ENCODE measurements at regions not wholly inside any gene's neighbourhood (a gene's known extent, or its start where the extent isn't known, plus 50 kb on each side); places are given as distances from the start of the nearest gene placed in this dataset.

DNA sequence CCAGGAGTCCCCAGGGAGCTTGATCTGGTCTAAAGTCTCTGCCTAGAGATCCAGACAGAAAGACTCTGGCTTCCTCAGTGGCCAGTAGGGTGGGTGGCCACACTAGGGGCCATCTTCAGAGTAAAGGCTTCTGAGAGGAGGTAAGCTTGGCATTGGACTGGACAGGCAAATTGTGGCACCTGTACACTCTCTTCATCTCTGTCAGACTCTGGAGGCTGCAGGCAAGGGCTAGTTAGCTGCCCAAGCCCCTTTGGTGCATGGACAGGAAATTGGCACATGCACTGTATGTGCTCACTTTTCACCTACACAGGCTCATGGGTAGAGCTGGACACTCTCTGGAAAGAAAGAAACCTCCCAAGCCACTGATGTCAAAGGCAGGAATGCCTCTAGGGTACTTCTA lies 142.8 kb downstream of the PJA1 start:
- Histone ChIP-seq H3K27ac (ENCODE audit: low read depth in 1 of 2, low read length in 1 of 2) (no peak overlapping the region), H3K27me3 (ENCODE audit: control insufficient read depth in 3 of 3, insufficient read depth in 3 of 3, low read length in 2 of 3) (no peaks in the 10 kb centered on the region), H3K9me3 (ENCODE audit: control insufficient read depth in 4 of 4, insufficient read depth in 3 of 4, low read length in 3 of 4) (peaks cover 0 to 2% (median 0%) of the 10 kb centered on the region in 4 donors), H3K36me3 (ENCODE audit: control insufficient read depth in 4 of 4, insufficient read depth in 4 of 4, low read length in 4 of 4) (no peaks in the 10 kb centered on the region), H3K4me3 (no peak overlapping the region), H3K4me1 (ENCODE audit: control insufficient read depth in 5 of 5, insufficient read depth in 5 of 5, low read length in 5 of 5) (peaks cover 0 to 22% (median 6%) of the 10 kb centered on the region in 5 donors), H3K9ac (ENCODE audit: insufficient read depth in 1 of 2, low read length in 2 of 2) (no peak overlapping the region)
- ATAC-seq (ENCODE audit: insufficient read depth, low FRiP score) (no peak), DNase-seq (no peak)
- TF ChIP-seq, protein P1, sequence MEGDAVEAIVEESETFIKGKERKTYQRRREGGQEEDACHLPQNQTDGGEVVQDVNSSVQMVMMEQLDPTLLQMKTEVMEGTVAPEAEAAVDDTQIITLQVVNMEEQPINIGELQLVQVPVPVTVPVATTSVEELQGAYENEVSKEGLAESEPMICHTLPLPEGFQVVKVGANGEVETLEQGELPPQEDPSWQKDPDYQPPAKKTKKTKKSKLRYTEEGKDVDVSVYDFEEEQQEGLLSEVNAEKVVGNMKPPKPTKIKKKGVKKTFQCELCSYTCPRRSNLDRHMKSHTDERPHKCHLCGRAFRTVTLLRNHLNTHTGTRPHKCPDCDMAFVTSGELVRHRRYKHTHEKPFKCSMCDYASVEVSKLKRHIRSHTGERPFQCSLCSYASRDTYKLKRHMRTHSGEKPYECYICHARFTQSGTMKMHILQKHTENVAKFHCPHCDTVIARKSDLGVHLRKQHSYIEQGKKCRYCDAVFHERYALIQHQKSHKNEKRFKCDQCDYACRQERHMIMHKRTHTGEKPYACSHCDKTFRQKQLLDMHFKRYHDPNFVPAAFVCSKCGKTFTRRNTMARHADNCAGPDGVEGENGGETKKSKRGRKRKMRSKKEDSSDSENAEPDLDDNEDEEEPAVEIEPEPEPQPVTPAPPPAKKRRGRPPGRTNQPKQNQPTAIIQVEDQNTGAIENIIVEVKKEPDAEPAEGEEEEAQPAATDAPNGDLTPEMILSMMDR (IDR thresholded peaks at IDR 0.05; ENCODE audit: control extremely low read depth, extremely low read depth): no peak

- DNase-seq (peak in 1 of 3 donors; percentile 11), ATAC-seq (ENCODE audit: insufficient read depth, low FRiP score) (no peak)
- H3K27ac ChIP-seq (ENCODE audit: low read depth in 1 of 2, low read length in 1 of 2): no peak overlapping the region
- no peaks in the 10 kb centered on the region for H3K36me3 ChIP-seq (ENCODE audit: control insufficient read depth in 4 of 4, insufficient read depth in 4 of 4, low read length in 4 of 4)
- no peaks in the 10 kb centered on the region for H3K27me3 ChIP-seq (ENCODE audit: control insufficient read depth in 3 of 3, insufficient read depth in 3 of 3, low read length in 2 of 3)
- WGBS, 2 donors: 69 to 75% methylated on average over 8 to 10 of the region's 10 CpGs
- no peak overlapping the region for H3K4me3 ChIP-seq
- H3K9ac ChIP-seq (ENCODE audit: insufficient read depth in 1 of 2, low read length in 2 of 2): no peak overlapping the region
- peaks cover 0 to 20% (median 0%) of the 10 kb centered on the region in 5 donors for H3K4me1 ChIP-seq (ENCODE audit: control insufficient read depth in 5 of 5, insufficient read depth in 5 of 5, low read length in 5 of 5)
- TF ChIP-seq, protein P1 (IDR thresholded peaks at IDR 0.05; ENCODE audit: control extremely low read depth, extremely low read depth): no peak
- peaks cover 0 to 2% (median 0%) of the 10 kb centered on the region in 4 donors for H3K9me3 ChIP-seq (ENCODE audit: control insufficient read depth in 4 of 4, insufficient read depth in 3 of 4, low read length in 3 of 4)
Measured at GRCh38 chrX:69021141-69021960, 143.9 kb downstream of the PJA1 start.

- no peaks in the 10 kb centered on the region for H3K36me3 ChIP-seq (ENCODE audit: control insufficient read depth in 4 of 4, insufficient read depth in 4 of 4, low read length in 4 of 4)
- WGBS, 2 donors: 69 to 91% methylated on average over 3 of the region's 3 CpGs
Measured at GRCh38 chrX:69020316-69020715, 144.9 kb downstream of the PJA1 start.

More at GRCh38 chrX:69020316-69020715, 144.9 kb downstream of the PJA1 start:
- TF ChIP-seq, protein P1 (IDR thresholded peaks at IDR 0.05; ENCODE audit: control extremely low read depth, extremely low read depth): no peak
- ATAC-seq (ENCODE audit: insufficient read depth, low FRiP score) (no peak), DNase-seq (no peak)
- peaks cover 0 to 29% (median 4%) of the 10 kb centered on the region in 5 donors for H3K4me1 ChIP-seq (ENCODE audit: control insufficient read depth in 5 of 5, insufficient read depth in 5 of 5, low read length in 5 of 5)
- no peak overlapping the region for H3K4me3 ChIP-seq
- H3K27me3 ChIP-seq (ENCODE audit: control insufficient read depth in 3 of 3, insufficient read depth in 3 of 3, low read length in 2 of 3): no peaks in the 10 kb centered on the region
- H3K27ac ChIP-seq (ENCODE audit: low read depth in 1 of 2, low read length in 1 of 2): no peak overlapping the region
- H3K9me3 ChIP-seq (ENCODE audit: control insufficient read depth in 4 of 4, insufficient read depth in 3 of 4, low read length in 3 of 4): no peaks in the 10 kb centered on the region
- no peak overlapping the region for H3K9ac ChIP-seq (ENCODE audit: insufficient read depth in 1 of 2, low read length in 2 of 2)
